Activated CD4-positive, alpha-beta T cell treated with anti-CD3 and anti-CD28 coated beads, Interleukin-2, amount 10 ng/mL, durations not matched to agents 7 days and 5 days (primary cell): ENCODE measurements at regions not wholly inside any gene's neighbourhood (a gene's known extent, or its start where the extent isn't known, plus 50 kb on each side); places are given as distances from the start of the nearest gene placed in this dataset.

Source experiments
- CTCF ChIA-PET: fragments of 350-600 bp; sonication (Branson Sonifier 250); formaldehyde crosslinking; loops from one replicate; lab custom pipeline; 2021; ENCODE audit warnings: antibody characterized with exemption; lab: Charles Lee
- POLR2A ChIA-PET: fragments of 350-600 bp; sonication (Branson Sonifier 250); formaldehyde crosslinking; loops from one replicate; lab custom pipeline; 2021; ENCODE audit warnings: antibody characterized with exemption; lab: Charles Lee
- DNase-seq: peaks from one replicate; pipeline ENCODE4 v3.0.0-alpha.2; 2020
- H3K27ac Mint-ChIP-seq: one replicate; pipeline ENCODE4 v1.8.0; 2021; ENCODE audit warnings: mild to moderate bottlenecking, moderate library complexity, mixed read lengths
- H3K27me3 Mint-ChIP-seq: one replicate; pipeline ENCODE4 v1.8.0; 2021; ENCODE audit warnings: mixed read lengths
- H3K36me3 Mint-ChIP-seq: one replicate; pipeline ENCODE4 v1.8.0; 2021; ENCODE audit warnings: low read depth, mixed read lengths
- H3K4me1 Mint-ChIP-seq: one replicate; pipeline ENCODE4 v1.8.0; 2021; ENCODE audit warnings: mixed read lengths
- H3K4me3 Mint-ChIP-seq: one replicate; pipeline ENCODE4 v1.8.0; 2021; ENCODE audit warnings: mild to moderate bottlenecking, moderate library complexity, mixed read lengths
- H3K9me3 Mint-ChIP-seq: one replicate; pipeline ENCODE4 v1.8.0; 2021; ENCODE audit warnings: mixed read lengths

GRCh38 chr3:24726423-24726822 is 231.8 kb upstream of the THRB start:
- no peaks in the 10 kb centered on the region for H3K9me3 Mint-ChIP-seq
- no peaks in the 10 kb centered on the region for H3K27me3 Mint-ChIP-seq
- no peaks in the 10 kb centered on the region for H3K4me1 Mint-ChIP-seq
- DNase-seq: no peak
- CTCF ChIA-PET: interaction anchor here (0.6 to 1.0 kb wide), 2 partner anchors 16 to 19 kb away, joined by 3 to 4 read pairs; no protein-coding TSS in a partner anchor
- H3K4me3 Mint-ChIP-seq: no peak overlapping the region
- POLR2A ChIA-PET: no interaction called here
- no peaks in the 10 kb centered on the region for H3K36me3 Mint-ChIP-seq
- no peak overlapping the region for H3K27ac Mint-ChIP-seq

GRCh38 chr3:24730173-24730572 is 235.5 kb upstream of the THRB start:
- Mint-ChIP-seq H3K27ac (no peak overlapping the region), H3K4me3 (no peak overlapping the region), H3K4me1 (no peaks in the 10 kb centered on the region), H3K36me3 (no peaks in the 10 kb centered on the region), H3K9me3 (no peaks in the 10 kb centered on the region), H3K27me3 (no peaks in the 10 kb centered on the region)
- no peak for DNase-seq
- ChIA-PET CTCF (no interaction called here), POLR2A (no interaction called here)

- Mint-ChIP-seq H3K36me3 (no peaks in the 10 kb centered on the region), H3K27ac (no peak overlapping the region), H3K9me3 (no peaks in the 10 kb centered on the region), H3K27me3 (no peaks in the 10 kb centered on the region), H3K4me3 (no peak overlapping the region), H3K4me1 (no peaks in the 10 kb centered on the region)
- ChIA-PET CTCF (no interaction called here), POLR2A (no interaction called here)
- no peak for DNase-seq
Measured at GRCh38 chr3:24734019-24734418, 239.4 kb upstream of the THRB start.

DNA sequence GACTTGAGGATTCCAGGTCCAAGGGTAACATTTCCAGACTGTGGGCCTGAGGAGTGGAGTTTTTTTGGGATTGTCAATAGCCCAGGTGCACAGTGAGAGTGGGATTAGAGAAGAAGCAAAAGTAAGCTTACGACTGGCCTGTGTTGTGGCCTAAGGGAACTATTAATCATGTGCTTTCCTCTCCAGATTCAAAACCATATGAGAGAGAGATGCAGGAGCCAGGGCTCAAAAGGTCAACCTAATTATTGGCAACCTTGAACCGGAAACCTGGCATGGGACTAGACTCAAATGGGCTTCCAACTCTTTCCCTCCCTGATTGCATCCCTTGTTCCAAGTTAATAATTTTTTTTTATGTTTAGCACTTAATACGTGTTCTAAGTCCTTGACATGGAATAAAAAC is 242.1 kb upstream of the THRB start:
- Mint-ChIP-seq H3K4me3 (no peak overlapping the region), H3K4me1 (no peaks in the 10 kb centered on the region), H3K27ac (no peak overlapping the region), H3K27me3 (no peaks in the 10 kb centered on the region), H3K36me3 (no peaks in the 10 kb centered on the region), H3K9me3 (no peaks in the 10 kb centered on the region)
- ChIA-PET CTCF (no interaction called here), POLR2A (no interaction called here)
- no peak for DNase-seq

GRCh38 chr3:24740326-24740725 is 245.7 kb upstream of the THRB start:
- CTCF ChIA-PET: interaction anchor here (0.6 kb wide), 1 partner anchor 83 kb away, joined by 3 read pairs; no protein-coding TSS in a partner anchor
- Mint-ChIP-seq H3K36me3 (no peaks in the 10 kb centered on the region), H3K4me3 (no peak overlapping the region), H3K4me1 (no peaks in the 10 kb centered on the region), H3K27ac (no peak overlapping the region), H3K27me3 (no peaks in the 10 kb centered on the region), H3K9me3 (no peaks in the 10 kb centered on the region)
- no peak for DNase-seq
- POLR2A ChIA-PET: no interaction called here

DNA sequence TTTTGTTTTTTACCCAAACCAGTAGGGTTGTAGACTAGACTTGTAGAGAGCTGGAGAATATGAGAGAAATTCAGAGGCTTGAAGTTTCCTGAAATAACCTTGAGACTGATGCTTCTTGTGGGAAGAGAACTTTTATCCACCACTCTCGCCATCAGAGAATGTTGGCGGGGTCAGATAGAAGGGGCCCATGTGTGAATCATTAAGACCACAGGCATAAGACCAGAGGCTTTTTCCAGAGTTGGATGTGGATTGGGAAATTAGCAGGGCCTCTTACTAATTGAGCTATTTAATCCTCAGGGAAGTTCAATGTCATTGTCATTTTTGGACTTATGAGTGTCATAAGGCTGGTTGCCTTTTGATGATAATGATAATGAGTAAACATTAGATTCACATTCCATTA is 246.9 kb upstream of the THRB start:
- Mint-ChIP-seq H3K27me3 (no peaks in the 10 kb centered on the region), H3K36me3 (no peaks in the 10 kb centered on the region), H3K4me1 (no peaks in the 10 kb centered on the region), H3K4me3 (no peak overlapping the region), H3K27ac (no peak overlapping the region), H3K9me3 (no peaks in the 10 kb centered on the region)
- ChIA-PET CTCF (interaction anchor here (0.6 to 1.1 kb wide), 2 partner anchors 15 to 598 kb away, joined by 3 to 4 read pairs; no protein-coding TSS in a partner anchor), POLR2A (no interaction called here)
- DNase-seq: no peak

DNA sequence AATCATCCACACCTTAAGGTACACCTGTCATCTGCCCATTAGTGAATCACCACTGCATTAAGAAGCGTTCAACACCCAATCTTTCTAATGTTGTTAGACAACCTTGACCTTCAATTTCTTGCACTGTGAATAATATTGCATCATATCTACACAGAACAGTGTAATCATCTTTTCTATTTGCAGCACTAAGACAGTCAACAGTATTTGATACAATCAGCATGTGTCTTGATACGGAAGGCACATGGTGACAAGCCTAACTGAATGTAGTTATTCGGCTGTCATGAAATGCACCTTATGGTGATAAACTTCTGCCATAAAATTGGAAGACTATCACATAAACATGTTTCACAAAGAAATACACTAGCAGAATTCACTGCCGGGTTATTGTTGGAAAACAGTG is 253.9 kb upstream of the THRB start:
- no peak overlapping the region for H3K4me3 Mint-ChIP-seq
- H3K4me1 Mint-ChIP-seq: no peaks in the 10 kb centered on the region
- H3K27me3 Mint-ChIP-seq: no peaks in the 10 kb centered on the region
- no peak overlapping the region for H3K27ac Mint-ChIP-seq
- H3K36me3 Mint-ChIP-seq: no peaks in the 10 kb centered on the region
- ChIA-PET POLR2A (no interaction called here), CTCF (no interaction called here)
- no peaks in the 10 kb centered on the region for H3K9me3 Mint-ChIP-seq
- DNase-seq: no peak

DNA sequence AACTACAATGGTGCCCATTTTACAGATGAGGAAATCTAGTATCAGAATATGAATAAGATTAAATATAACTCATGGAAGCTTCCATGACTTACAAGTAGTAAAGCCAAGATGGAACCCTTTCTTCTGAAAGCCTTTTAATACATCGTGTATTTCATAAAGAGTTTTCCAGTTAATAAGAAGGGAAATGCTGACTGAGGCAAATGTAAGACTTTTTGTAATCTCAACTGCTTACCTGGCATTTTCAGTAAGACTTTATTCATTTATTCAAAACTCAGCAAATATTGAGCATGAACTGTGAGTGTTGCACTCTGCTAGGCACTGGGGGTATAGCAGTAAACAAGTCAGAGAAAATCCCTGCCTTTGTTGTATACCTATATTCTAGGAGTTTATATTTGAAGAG is 256.4 kb upstream of the THRB start:
- H3K4me1 Mint-ChIP-seq: no peaks in the 10 kb centered on the region
- H3K27ac Mint-ChIP-seq: no peak overlapping the region
- H3K4me3 Mint-ChIP-seq: no peak overlapping the region
- DNase-seq: no peak
- CTCF ChIA-PET: no interaction called here
- H3K36me3 Mint-ChIP-seq: no peaks in the 10 kb centered on the region
- no peaks in the 10 kb centered on the region for H3K9me3 Mint-ChIP-seq
- POLR2A ChIA-PET: no interaction called here
- no peaks in the 10 kb centered on the region for H3K27me3 Mint-ChIP-seq

- H3K4me3 Mint-ChIP-seq: no peak overlapping the region
- DNase-seq: no peak
- no peaks in the 10 kb centered on the region for H3K4me1 Mint-ChIP-seq
- ChIA-PET CTCF (no interaction called here), POLR2A (no interaction called here)
- no peaks in the 10 kb centered on the region for H3K9me3 Mint-ChIP-seq
- no peaks in the 10 kb centered on the region for H3K27me3 Mint-ChIP-seq
- no peak overlapping the region for H3K27ac Mint-ChIP-seq
- no peaks in the 10 kb centered on the region for H3K36me3 Mint-ChIP-seq
Measured at GRCh38 chr3:24756101-24756888, 261.6 kb upstream of the THRB start.

DNA sequence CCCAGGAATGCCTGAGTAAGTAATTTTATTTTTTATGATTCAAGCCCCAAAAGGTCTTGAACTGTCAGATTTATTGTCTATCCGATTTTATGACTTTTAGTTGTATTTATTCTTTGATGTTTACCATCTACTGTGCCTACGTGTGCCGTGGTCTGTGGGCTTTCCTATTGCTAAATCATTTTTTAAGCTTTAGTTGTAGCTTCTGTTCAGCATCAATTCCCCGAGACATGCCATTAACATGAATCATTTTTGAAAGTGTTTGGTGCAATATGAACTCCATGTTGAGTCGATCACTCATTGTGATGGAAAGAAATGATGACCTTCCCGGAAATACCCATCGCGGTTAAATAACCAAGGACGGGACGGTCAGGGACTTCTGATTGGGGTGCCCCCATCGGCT is 268.7 kb upstream of the THRB start:
- no peak for DNase-seq
- H3K27me3 Mint-ChIP-seq: no peaks in the 10 kb centered on the region
- CTCF ChIA-PET: no interaction called here

DNA sequence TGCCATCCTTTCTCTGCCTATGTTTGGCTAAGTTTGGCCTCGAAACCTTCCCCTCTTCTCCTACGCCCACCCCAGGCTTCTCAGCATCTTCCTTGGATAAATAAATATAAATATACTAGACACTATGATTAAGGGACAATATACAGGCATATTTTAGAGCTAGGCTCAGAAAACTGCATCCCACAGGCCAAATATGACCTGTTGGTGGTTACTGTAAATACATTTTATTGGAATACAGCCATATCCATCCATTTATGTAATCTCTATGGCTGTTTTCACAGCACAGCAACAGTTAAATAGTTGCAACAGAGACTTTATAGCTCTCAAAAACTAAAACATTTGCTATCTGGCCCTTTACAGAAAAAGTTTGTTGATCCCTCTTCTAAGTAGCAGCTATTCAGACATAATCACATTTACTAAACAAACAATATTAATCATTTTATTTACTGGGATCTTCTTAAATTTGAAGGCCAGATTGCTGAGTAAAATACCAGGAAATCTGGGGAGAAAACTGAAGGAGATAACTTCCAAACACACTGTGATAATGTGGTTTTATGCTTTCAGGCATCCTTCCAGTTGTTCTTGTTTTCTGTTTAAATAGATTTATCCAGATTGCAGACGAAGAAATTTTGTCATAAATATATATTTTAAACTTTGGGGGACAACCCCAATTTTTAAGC is 269.7 kb upstream of the THRB start:
- Mint-ChIP-seq H3K4me3 (no peak overlapping the region), H3K27ac (no peak overlapping the region), H3K9me3 (no peaks in the 10 kb centered on the region), H3K4me1 (no peaks in the 10 kb centered on the region), H3K36me3 (no peaks in the 10 kb centered on the region), H3K27me3 (no peaks in the 10 kb centered on the region)
- no peak for DNase-seq
- ChIA-PET CTCF (no interaction called here), POLR2A (interaction anchor here (0.6 kb wide), 1 partner anchor 178 kb away, joined by 4 read pairs; no protein-coding TSS in a partner anchor)

More for the DNA sequence above, 268.7 kb upstream of the THRB start:
- Mint-ChIP-seq H3K27ac (no peak overlapping the region), H3K4me3 (no peak overlapping the region), H3K9me3 (no peaks in the 10 kb centered on the region), H3K36me3 (no peaks in the 10 kb centered on the region), H3K4me1 (no peaks in the 10 kb centered on the region)
- POLR2A ChIA-PET: no interaction called here

DNA sequence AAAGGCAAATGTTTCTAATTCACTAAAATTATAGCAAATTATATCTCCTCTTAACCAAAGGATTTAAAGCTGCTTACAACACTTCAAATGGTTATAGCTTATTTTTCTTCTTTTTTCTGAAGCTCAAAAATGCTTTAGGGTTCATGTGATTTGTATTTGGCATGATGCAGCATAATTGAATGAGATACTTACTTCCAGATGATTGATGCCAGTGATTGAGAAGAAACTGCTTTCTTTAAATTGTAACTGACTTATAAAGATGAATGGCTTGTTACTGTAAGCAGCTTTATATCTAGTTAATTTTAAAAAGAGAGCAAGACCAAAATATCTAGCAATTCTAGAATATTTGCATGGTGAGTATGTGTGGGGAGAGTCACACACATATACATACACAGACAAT is 270.7 kb upstream of the THRB start:
- Mint-ChIP-seq H3K27me3 (no peaks in the 10 kb centered on the region), H3K36me3 (no peaks in the 10 kb centered on the region), H3K9me3 (no peaks in the 10 kb centered on the region), H3K4me3 (no peak overlapping the region), H3K4me1 (no peaks in the 10 kb centered on the region), H3K27ac (no peak overlapping the region)
- CTCF ChIA-PET: no interaction called here
- POLR2A ChIA-PET: interaction anchor here (0.6 kb wide), 1 partner anchor 179 kb away, joined by 4 read pairs; no protein-coding TSS in a partner anchor
- no peak for DNase-seq

- ChIA-PET POLR2A (no interaction called here), CTCF (no interaction called here)
- Mint-ChIP-seq H3K4me1 (no peaks in the 10 kb centered on the region), H3K27ac (no peak overlapping the region), H3K27me3 (no peaks in the 10 kb centered on the region), H3K4me3 (no peak overlapping the region), H3K9me3 (no peaks in the 10 kb centered on the region), H3K36me3 (no peaks in the 10 kb centered on the region)
- no peak for DNase-seq
Measured at GRCh38 chr3:24769918-24770317, 275.3 kb upstream of the THRB start.
